OCI-LY3 (cell line): ENCODE measurements at regions not wholly inside any gene's neighbourhood (a gene's known extent, or its start where the extent isn't known, plus 50 kb on each side); places are given as distances from the start of the nearest gene placed in this dataset.

ENCODE experiments used
- H2AFZ ChIP-seq: fragments of 200-600, 300-600 bp; shearing (Covaris generic); 2 replicates; pipeline ENCODE4 v1.6.0; 2014; ENCODE audit warnings: antibody characterized with exemption, low read depth, low read length
- H3K27ac ChIP-seq: fragments of 200-600, 300-600 bp; sonication (generic); 2 replicates; pipeline ENCODE4 v1.5.1; 2014; ENCODE audit warnings: mild to moderate bottlenecking, low read length, moderate library complexity, mixed read lengths
- H3K27me3 ChIP-seq: fragments of 200-600, 300-600 bp; sonication (generic); 2 replicates; pipeline ENCODE4 v1.6.1; 2014; ENCODE audit warnings: low read depth, low read length, mixed read lengths
- H3K36me3 ChIP-seq: fragments of 200-600, 300-600 bp; sonication (generic); replicated peaks from 2 replicates; pipeline ENCODE3; 2014; ENCODE audit warnings: low read depth, low read length, mixed read lengths
- H3K4me1 ChIP-seq: fragments of 300-600, 200-600 bp; sonication (generic); 2 replicates; pipeline ENCODE4 v1.6.1; 2014; ENCODE audit warnings: low read length, mixed read lengths
- H3K4me2 ChIP-seq: fragments of 200-600, 300-600 bp; sonication (generic); 2 replicates; pipeline ENCODE4 v1.6.1; 2014; ENCODE audit warnings: low read length, mixed read lengths
- H3K4me3 ChIP-seq: fragments of 300-600, 200-600 bp; sonication (generic); 2 replicates; pipeline ENCODE4 v1.5.1; 2014; ENCODE audit warnings: antibody characterized with exemption, mild to moderate bottlenecking, low read length, moderate library complexity
- H3K79me2 ChIP-seq: fragments of 300-600, 200-600 bp; shearing (Covaris generic); 2 replicates; pipeline ENCODE4 v1.6.1; 2014; ENCODE audit warnings: mild to moderate bottlenecking, low read length, mixed read lengths
- H3K9ac ChIP-seq: fragments of 300-600, 200-600 bp; shearing (Covaris generic); 2 replicates; pipeline ENCODE4 v1.6.0; 2014; ENCODE audit warnings: mild to moderate bottlenecking, low read length, moderate library complexity
- H3K9me3 ChIP-seq: fragments of 200-600, 300-600 bp; shearing (Covaris generic); 2 replicates; pipeline ENCODE4 v1.6.1; 2014; ENCODE audit warnings: low read length, mixed read lengths; ENCODE audit not compliant: insufficient read depth
- H4K20me1 ChIP-seq: fragments of 200-600, 300-600 bp; sonication (generic); 2 replicates; pipeline ENCODE4 v1.6.1; 2016; ENCODE audit warnings: low read length, mixed read lengths; ENCODE audit not compliant: insufficient read depth
- CTCF ChIP-seq: fragments of 200-600, 300-600 bp; sonication (generic); IDR thresholded peaks from 2 replicates; pipeline ENCODE4 v1.5.1; 2014; ENCODE audit warnings: antibody characterized with exemption, low read length, low read depth
- EZH2phosphoT487 ChIP-seq: fragments of 200-600 bp; shearing (Covaris generic); IDR thresholded peaks from 2 replicates; pipeline ENCODE4 v1.6.1; 2018; ENCODE audit warnings: antibody characterized with exemption, mixed run types, low read depth

GRCh38 chr2:19435815-19436214 lies 77.4 kb upstream of the OSR1 start:
- Histone ChIP-seq H4K20me1 (no peaks in the 10 kb centered on the region), H3K36me3 (no peaks in the 10 kb centered on the region), H2AFZ (no peak overlapping the region), H3K27ac (no peak overlapping the region), H3K4me1 (no peaks in the 10 kb centered on the region), H3K27me3 (peaks cover 7% of the 10 kb centered on the region; the same call in 1 of the 2 replicates), H3K9me3 (no peaks in the 10 kb centered on the region), H3K4me2 (no peak overlapping the region), H3K79me2 (no peaks in the 10 kb centered on the region), H3K9ac (no peak overlapping the region), H3K4me3 (no peak overlapping the region)
- TF ChIP-seq EZH2phosphoT487 (no peak), CTCF (no peak)

GRCh38 chr2:19434413-19434812 lies 76.0 kb upstream of the OSR1 start:
- Histone ChIP-seq H3K4me3 (no peak overlapping the region), H3K27ac (no peak overlapping the region), H3K4me2 (no peak overlapping the region), H3K36me3 (no peaks in the 10 kb centered on the region), H4K20me1 (no peaks in the 10 kb centered on the region), H3K27me3 (peaks cover 7% of the 10 kb centered on the region; the same call in 1 of the 2 replicates), H3K9me3 (no peaks in the 10 kb centered on the region), H2AFZ (no peak overlapping the region), H3K79me2 (no peaks in the 10 kb centered on the region), H3K9ac (no peak overlapping the region), H3K4me1 (no peaks in the 10 kb centered on the region)
- TF ChIP-seq CTCF, result no peak
- no peak for TF ChIP-seq EZH2phosphoT487

- Histone ChIP-seq H3K79me2 (no peaks in the 10 kb centered on the region), H3K36me3 (no peaks in the 10 kb centered on the region), H3K27me3 (no peaks in the 10 kb centered on the region; the same call in 1 of the 2 replicates), H3K4me1 (no peaks in the 10 kb centered on the region), H2AFZ (no peak overlapping the region), H3K27ac (no peak overlapping the region), H3K4me2 (no peak overlapping the region), H3K4me3 (no peak overlapping the region), H3K9me3 (no peaks in the 10 kb centered on the region), H3K9ac (no peak overlapping the region), H4K20me1 (no peaks in the 10 kb centered on the region)
- no peak for TF ChIP-seq CTCF
- no peak for TF ChIP-seq EZH2phosphoT487
These were observed 68.5 kb upstream of the OSR1 start for GRCh38 chr2:19426941-19427340.

- H3K9ac ChIP-seq, result no peak overlapping the region
- H4K20me1 ChIP-seq, result no peaks in the 10 kb centered on the region
- H2AFZ ChIP-seq, result no peak overlapping the region
- H3K9me3 ChIP-seq, result no peaks in the 10 kb centered on the region
- no peak overlapping the region for H3K4me2 ChIP-seq
- no peaks in the 10 kb centered on the region for H3K36me3 ChIP-seq
- H3K79me2 ChIP-seq, result no peaks in the 10 kb centered on the region
- no peaks in the 10 kb centered on the region for H3K4me1 ChIP-seq
- no peak overlapping the region for H3K27ac ChIP-seq
- TF ChIP-seq EZH2phosphoT487 (no peak), CTCF (no peak)
- no peak overlapping the region for H3K4me3 ChIP-seq
- H3K27me3 ChIP-seq, result no peaks in the 10 kb centered on the region; the same call in 1 of the 2 replicates
These were observed 67.7 kb upstream of the OSR1 start for GRCh38 chr2:19426144-19426543.
